Epithelial cell of esophagus (primary cell): ENCODE measurements at regions not wholly inside any gene's neighbourhood (a gene's known extent, or its start where the extent isn't known, plus 50 kb on each side); places are given as distances from the start of the nearest gene placed in this dataset.

ENCODE experiments used
- DNase-seq: peaks from one replicate; pipeline ENCODE4 v3.0.0; 2010; ENCODE audit warnings: low read depth
- H3K4me3 ChIP-seq: 2 replicates; pipeline ENCODE4 v1.5.1; 2011; ENCODE audit warnings: mild to moderate bottlenecking, low read length, control low read depth
- CTCF ChIP-seq: IDR thresholded peaks from 2 replicates; pipeline ENCODE4 v1.5.1; 2011; ENCODE audit warnings: low read depth, mild to moderate bottlenecking, low read length, control low read depth, inconsistent platforms; ENCODE audit not compliant: insufficient read depth; ENCODE audit errors: missing control alignments

GRCh38 chr7:46939558-46939957 is 642.4 kb downstream of the TNS3 start:
- no peak for DNase-seq
- no peak for TF ChIP-seq CTCF
- no peak overlapping the region for H3K4me3 ChIP-seq

DNA sequence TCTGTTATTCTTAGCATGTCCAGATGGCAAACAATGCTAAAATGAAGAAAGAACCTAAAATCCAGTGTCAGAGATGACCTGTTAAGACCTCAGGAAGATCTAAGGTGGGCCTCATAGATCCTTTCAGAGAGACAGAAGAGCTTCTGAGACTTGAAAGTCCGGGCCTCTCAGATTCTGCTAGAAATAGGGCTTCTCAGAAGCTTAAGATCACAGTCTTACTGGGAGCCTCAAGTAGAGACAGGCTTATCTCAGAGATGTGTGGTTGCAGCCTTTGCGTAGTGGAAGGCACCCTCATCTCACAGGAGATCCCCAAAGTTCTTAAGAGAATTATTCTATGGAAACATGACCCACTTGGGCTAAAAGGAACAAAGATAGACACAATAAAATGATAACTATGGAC is 642.8 kb downstream of the TNS3 start:
- DNase-seq = no peak
- TF ChIP-seq CTCF = no peak
- H3K4me3 ChIP-seq = no peak overlapping the region

- no peak overlapping the region for H3K4me3 ChIP-seq
- TF ChIP-seq CTCF = no peak
- no peak for DNase-seq
Measured at GRCh38 chr7:46937826-46938225, 644.1 kb downstream of the TNS3 start.

DNA sequence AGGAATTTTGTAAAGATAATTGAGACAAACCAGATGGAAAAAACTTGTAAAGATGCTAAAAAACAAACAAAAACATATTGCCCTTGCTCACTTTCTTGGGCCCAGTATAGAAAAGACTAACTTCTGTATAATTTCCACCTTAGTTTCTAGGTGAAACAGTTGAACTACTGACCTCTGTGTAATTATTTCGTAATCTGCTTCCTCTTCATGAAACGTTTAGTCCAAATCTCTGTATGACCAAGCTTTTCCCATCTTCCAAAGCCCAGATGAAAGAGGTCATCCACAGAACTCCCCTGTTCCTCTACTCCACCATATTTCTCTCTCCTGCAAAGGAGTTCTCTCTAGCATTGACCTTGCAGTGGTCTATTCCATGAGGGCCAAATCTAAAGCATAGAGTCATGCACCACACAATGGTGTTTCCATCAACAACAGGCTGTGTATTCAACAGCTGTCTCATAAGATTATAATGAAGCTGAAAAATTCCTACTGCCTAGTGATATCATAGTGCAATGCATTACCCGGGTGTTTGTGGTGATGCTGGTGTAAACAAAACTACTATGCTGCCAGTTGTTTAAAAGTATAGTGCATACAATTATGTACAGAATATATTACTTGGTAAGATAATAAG is 647.6 kb downstream of the TNS3 start:
- H3K4me3 ChIP-seq = no peak overlapping the region
- TF ChIP-seq CTCF = no peak
- peak; percentile 9 for DNase-seq

DNA sequence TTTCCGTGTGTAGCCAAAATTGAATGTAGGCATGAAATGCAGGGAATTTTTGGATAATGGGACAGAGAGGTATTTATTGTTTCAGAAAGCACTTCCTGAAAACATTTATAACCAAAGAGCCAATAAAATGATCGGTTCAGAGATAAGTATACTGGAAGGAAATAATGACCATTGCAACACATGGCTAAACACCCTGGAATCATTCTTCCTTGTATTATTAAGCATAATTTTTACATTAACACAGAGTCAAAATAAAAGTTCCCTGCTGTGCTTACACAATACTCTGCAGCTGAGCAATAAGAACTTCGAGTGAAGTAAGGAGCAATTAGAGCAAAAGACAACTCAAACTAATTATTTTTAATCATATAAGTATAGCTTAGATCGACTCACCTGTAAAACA is 648.3 kb downstream of the TNS3 start:
- no peak for TF ChIP-seq CTCF
- H3K4me3 ChIP-seq = no peak overlapping the region
- peak; percentile 38 for DNase-seq

GRCh38 chr7:46932676-46933424 is 649.1 kb downstream of the TNS3 start:
- peak; percentile 95 for DNase-seq
- TF ChIP-seq CTCF = peak; percentile 40
- no peak overlapping the region for H3K4me3 ChIP-seq

DNA sequence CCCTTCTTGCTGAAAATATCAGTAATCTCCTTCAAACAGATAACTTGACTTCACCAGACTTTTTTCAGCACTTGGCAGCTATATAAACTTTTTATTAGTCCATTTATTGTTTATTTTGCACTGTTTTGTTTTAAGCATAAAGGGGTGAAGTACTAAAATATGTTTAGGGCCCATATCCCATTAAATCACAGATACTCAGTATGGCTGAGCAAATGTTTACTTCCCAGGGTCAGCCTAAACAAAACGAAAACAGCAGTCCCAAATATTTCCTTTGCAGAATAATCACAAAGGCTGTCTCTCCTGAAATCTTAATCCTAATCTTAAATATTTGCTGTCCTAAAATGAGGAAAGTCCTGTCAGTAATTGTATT is 649.6 kb downstream of the TNS3 start:
- no peak for DNase-seq
- TF ChIP-seq CTCF = no peak
- no peak overlapping the region for H3K4me3 ChIP-seq
